ENCODE measurements at regions not wholly inside any gene's neighbourhood (a gene's known extent, or its start where the extent isn't known, plus 50 kb on each side); places are given as distances from the start of the nearest gene placed in this dataset.

- H3K27ac Mint-ChIP-seq (ENCODE audit: unreplicated experiment) = no peak overlapping the region
- H3K9me3 Mint-ChIP-seq = peaks cover 5% of the 10 kb centered on the region
- no peak overlapping the region for H3K4me3 Mint-ChIP-seq
- H3K36me3 Mint-ChIP-seq (ENCODE audit: low read depth) = no peaks in the 10 kb centered on the region
- H3K4me1 Mint-ChIP-seq = no peaks in the 10 kb centered on the region
- H3K27me3 Mint-ChIP-seq (ENCODE audit: low read depth) = no peaks in the 10 kb centered on the region
- DNase-seq (ENCODE audit: low read depth, low spot score) = no peak
- no peak for TF ChIP-seq CTCF (conservative IDR thresholded peaks at IDR 0.05)
Observed at GRCh38 chr21:35375115-35375514, 326.0 kb upstream of the RUNX1 start.

- no peak overlapping the region for H3K4me3 Mint-ChIP-seq
- no peak for DNase-seq (ENCODE audit: low read depth, low spot score)
- no peak overlapping the region for H3K27ac Mint-ChIP-seq (ENCODE audit: unreplicated experiment)
- H3K36me3 Mint-ChIP-seq (ENCODE audit: low read depth) = no peaks in the 10 kb centered on the region
- H3K9me3 Mint-ChIP-seq = peaks cover 5% of the 10 kb centered on the region
- no peaks in the 10 kb centered on the region for H3K27me3 Mint-ChIP-seq (ENCODE audit: low read depth)
- no peak for TF ChIP-seq CTCF (conservative IDR thresholded peaks at IDR 0.05)
- no peaks in the 10 kb centered on the region for H3K4me1 Mint-ChIP-seq
Observed at GRCh38 chr21:35373998-35374397, 324.9 kb upstream of the RUNX1 start.

GRCh38 chr21:35372201-35372600 is 323.1 kb upstream of the RUNX1 start:
- no peak overlapping the region for H3K27ac Mint-ChIP-seq (ENCODE audit: unreplicated experiment)
- DNase-seq (ENCODE audit: low read depth, low spot score) = no peak
- H3K4me3 Mint-ChIP-seq = no peak overlapping the region
- no peak for TF ChIP-seq CTCF (conservative IDR thresholded peaks at IDR 0.05)
- H3K4me1 Mint-ChIP-seq = no peaks in the 10 kb centered on the region
- H3K27me3 Mint-ChIP-seq (ENCODE audit: low read depth) = no peaks in the 10 kb centered on the region
- H3K9me3 Mint-ChIP-seq = peaks cover 5% of the 10 kb centered on the region
- no peaks in the 10 kb centered on the region for H3K36me3 Mint-ChIP-seq (ENCODE audit: low read depth)

GRCh38 chr21:35370671-35371070 is 321.6 kb upstream of the RUNX1 start:
- no peak overlapping the region for H3K4me3 Mint-ChIP-seq
- no peaks in the 10 kb centered on the region for H3K36me3 Mint-ChIP-seq (ENCODE audit: low read depth)
- H3K27me3 Mint-ChIP-seq (ENCODE audit: low read depth) = no peaks in the 10 kb centered on the region
- no peak for DNase-seq (ENCODE audit: low read depth, low spot score)
- H3K27ac Mint-ChIP-seq (ENCODE audit: unreplicated experiment) = no peak overlapping the region
- no peaks in the 10 kb centered on the region for H3K4me1 Mint-ChIP-seq
- H3K9me3 Mint-ChIP-seq = peaks cover 2% of the 10 kb centered on the region
- no peak for TF ChIP-seq CTCF (conservative IDR thresholded peaks at IDR 0.05)

- H3K36me3 Mint-ChIP-seq (ENCODE audit: low read depth) = no peaks in the 10 kb centered on the region
- H3K9me3 Mint-ChIP-seq = no peaks in the 10 kb centered on the region
- no peak overlapping the region for H3K4me3 Mint-ChIP-seq
- no peak overlapping the region for H3K27ac Mint-ChIP-seq (ENCODE audit: unreplicated experiment)
- no peak for DNase-seq (ENCODE audit: low read depth, low spot score)
- no peaks in the 10 kb centered on the region for H3K4me1 Mint-ChIP-seq
- no peaks in the 10 kb centered on the region for H3K27me3 Mint-ChIP-seq (ENCODE audit: low read depth)
- no peak for TF ChIP-seq CTCF (conservative IDR thresholded peaks at IDR 0.05)
Observed at GRCh38 chr21:35370071-35370470, 321.0 kb upstream of the RUNX1 start.

GRCh38 chr21:35368326-35368725 is 319.2 kb upstream of the RUNX1 start:
- no peak for TF ChIP-seq CTCF (conservative IDR thresholded peaks at IDR 0.05)
- H3K9me3 Mint-ChIP-seq = peaks cover 2% of the 10 kb centered on the region
- no peak overlapping the region for H3K4me3 Mint-ChIP-seq
- no peaks in the 10 kb centered on the region for H3K27me3 Mint-ChIP-seq (ENCODE audit: low read depth)
- no peak overlapping the region for H3K27ac Mint-ChIP-seq (ENCODE audit: unreplicated experiment)
- H3K4me1 Mint-ChIP-seq = no peaks in the 10 kb centered on the region
- peaks cover 2% of the 10 kb centered on the region for H3K36me3 Mint-ChIP-seq (ENCODE audit: low read depth)
- DNase-seq (ENCODE audit: low read depth, low spot score) = no peak
